ENCODE measurements at regions not wholly inside any gene's neighbourhood (a gene's known extent, or its start where the extent isn't known, plus 50 kb on each side); places are given as distances from the start of the nearest gene placed in this dataset.

DNA sequence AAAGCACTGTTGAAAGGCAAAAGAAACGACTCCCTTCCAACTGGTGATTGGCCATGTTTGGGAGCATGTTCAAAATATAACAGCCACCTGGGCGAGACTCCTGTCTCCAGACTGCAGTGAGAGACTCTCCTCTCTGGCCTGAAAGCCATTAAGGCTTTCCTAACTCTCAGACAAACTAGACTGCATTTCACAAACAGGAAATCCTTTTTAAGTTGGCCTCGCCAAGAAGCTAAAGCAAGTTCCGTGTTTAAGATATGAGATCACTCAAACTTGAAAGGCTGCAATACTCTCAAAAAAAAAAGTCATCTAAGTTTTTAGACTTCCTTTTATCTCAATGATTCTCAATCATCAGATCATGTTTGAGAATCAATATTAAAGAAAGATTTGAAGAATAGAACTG is 117.0 kb downstream of the TFAP2A start:
- Mint-ChIP-seq H3K36me3 (ENCODE audit: low read depth) (no peaks in the 10 kb centered on the region), H3K4me3 (no peak overlapping the region), H3K4me1 (no peaks in the 10 kb centered on the region), H3K27ac (no peak overlapping the region), H3K27me3 (ENCODE audit: insufficient read depth) (no peaks in the 10 kb centered on the region), H3K9me3 (no peaks in the 10 kb centered on the region)
- DNase-seq = no peak
- Histone ChIP-seq H3K27ac (ENCODE audit: low read depth, low read length) (no peak overlapping the region), H3K4me3 (ENCODE audit: low read length) (no peak overlapping the region), H3K9me3 (ENCODE audit: control insufficient read depth, low read length) (no peaks in the 10 kb centered on the region), H3K36me3 (ENCODE audit: control insufficient read depth, insufficient read depth, low read length) (no peaks in the 10 kb centered on the region), H3K27me3 (ENCODE audit: control insufficient read depth, insufficient read depth, low read length, poor library complexity, severe bottlenecking) (no peaks in the 10 kb centered on the region), H3K9ac (ENCODE audit: extremely low read depth, low read length, poor library complexity, severe bottlenecking) (no peak overlapping the region), H3K4me1 (ENCODE audit: control insufficient read depth, insufficient read depth, low read length) (no peaks in the 10 kb centered on the region)
- 82 to 93% methylated on average over 4 of the region's 4 CpGs for WGBS, 2 experiments (ENCODE audit: insufficient coverage in 1 of 2, insufficient read length in 1 of 2)
- TF ChIP-seq, protein P1, sequence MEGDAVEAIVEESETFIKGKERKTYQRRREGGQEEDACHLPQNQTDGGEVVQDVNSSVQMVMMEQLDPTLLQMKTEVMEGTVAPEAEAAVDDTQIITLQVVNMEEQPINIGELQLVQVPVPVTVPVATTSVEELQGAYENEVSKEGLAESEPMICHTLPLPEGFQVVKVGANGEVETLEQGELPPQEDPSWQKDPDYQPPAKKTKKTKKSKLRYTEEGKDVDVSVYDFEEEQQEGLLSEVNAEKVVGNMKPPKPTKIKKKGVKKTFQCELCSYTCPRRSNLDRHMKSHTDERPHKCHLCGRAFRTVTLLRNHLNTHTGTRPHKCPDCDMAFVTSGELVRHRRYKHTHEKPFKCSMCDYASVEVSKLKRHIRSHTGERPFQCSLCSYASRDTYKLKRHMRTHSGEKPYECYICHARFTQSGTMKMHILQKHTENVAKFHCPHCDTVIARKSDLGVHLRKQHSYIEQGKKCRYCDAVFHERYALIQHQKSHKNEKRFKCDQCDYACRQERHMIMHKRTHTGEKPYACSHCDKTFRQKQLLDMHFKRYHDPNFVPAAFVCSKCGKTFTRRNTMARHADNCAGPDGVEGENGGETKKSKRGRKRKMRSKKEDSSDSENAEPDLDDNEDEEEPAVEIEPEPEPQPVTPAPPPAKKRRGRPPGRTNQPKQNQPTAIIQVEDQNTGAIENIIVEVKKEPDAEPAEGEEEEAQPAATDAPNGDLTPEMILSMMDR (conservative IDR thresholded peaks at IDR 0.05) = no peak

DNA sequence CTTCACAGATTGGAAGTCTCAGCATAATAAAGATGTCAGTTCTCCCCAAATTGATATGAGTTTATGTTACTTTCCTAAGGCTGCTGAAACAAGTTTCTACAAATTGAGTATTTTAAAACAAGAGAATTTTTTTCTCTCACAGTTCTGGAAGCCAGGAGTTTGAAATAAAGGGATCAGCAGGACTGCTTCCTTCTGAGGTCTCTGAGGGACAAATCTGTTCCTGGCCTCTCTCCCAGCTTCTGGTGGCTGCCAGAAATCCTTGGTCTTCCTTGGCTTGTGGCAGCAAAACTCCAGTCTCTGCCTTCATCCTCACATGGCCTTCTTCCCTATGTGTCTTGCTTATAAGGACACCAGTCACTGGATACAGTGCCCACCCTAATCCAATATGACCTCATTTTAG is 136.1 kb downstream of the TFAP2A start:
- Mint-ChIP-seq H3K4me3 (no peak overlapping the region), H3K27me3 (ENCODE audit: insufficient read depth) (no peaks in the 10 kb centered on the region), H3K27ac (no peak overlapping the region), H3K4me1 (no peaks in the 10 kb centered on the region), H3K36me3 (ENCODE audit: low read depth) (no peaks in the 10 kb centered on the region), H3K9me3 (peaks cover 5% of the 10 kb centered on the region)
- TF ChIP-seq, protein P1 (conservative IDR thresholded peaks at IDR 0.05) = no peak
- Histone ChIP-seq H3K27ac (ENCODE audit: low read depth, low read length) (no peak overlapping the region), H3K36me3 (ENCODE audit: control insufficient read depth, insufficient read depth, low read length) (no peaks in the 10 kb centered on the region), H3K9me3 (ENCODE audit: control insufficient read depth, low read length) (no peaks in the 10 kb centered on the region), H3K4me3 (ENCODE audit: low read length) (no peak overlapping the region), H3K9ac (ENCODE audit: extremely low read depth, low read length, poor library complexity, severe bottlenecking) (no peak overlapping the region), H3K4me1 (ENCODE audit: control insufficient read depth, insufficient read depth, low read length) (no peaks in the 10 kb centered on the region), H3K27me3 (ENCODE audit: control insufficient read depth, insufficient read depth, low read length, poor library complexity, severe bottlenecking) (no peaks in the 10 kb centered on the region)
- DNase-seq = no peak

DNA sequence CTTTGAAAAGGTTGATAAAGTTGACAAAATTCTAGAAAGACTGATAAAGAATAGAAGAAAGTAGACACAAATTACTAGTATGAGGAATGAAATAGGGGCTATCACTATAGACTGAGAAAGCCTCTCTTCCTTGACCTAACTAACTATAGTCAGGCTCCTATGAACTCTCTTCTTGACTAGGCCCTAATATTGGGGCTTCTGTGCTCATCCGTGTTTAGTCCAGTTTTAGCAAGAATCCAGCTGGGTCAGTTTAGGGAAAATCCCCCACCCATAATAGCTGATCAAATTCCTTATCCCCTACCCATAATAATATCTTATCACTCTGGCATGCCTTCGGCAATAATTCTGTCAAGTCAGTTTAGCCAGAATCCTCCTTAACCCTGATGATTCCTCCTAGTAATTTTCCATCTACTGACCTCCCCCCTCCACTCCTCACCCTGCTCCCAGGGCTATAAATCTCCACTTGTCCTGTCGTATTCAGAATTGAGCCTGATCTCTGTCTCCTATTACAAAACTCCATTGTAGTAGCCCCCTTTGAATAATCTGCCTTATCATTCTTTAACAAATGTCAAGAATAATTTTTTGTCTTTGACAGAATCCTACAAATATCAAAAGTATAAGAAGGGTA is 138.1 kb downstream of the TFAP2A start:
- H3K9me3 Mint-ChIP-seq = peaks cover 5% of the 10 kb centered on the region
- TF ChIP-seq, protein P1 (conservative IDR thresholded peaks at IDR 0.05) = no peak
- no peaks in the 10 kb centered on the region for H3K9me3 ChIP-seq (ENCODE audit: control insufficient read depth, low read length)
- H3K4me3 ChIP-seq (ENCODE audit: low read length) = no peak overlapping the region
- no peaks in the 10 kb centered on the region for H3K4me1 ChIP-seq (ENCODE audit: control insufficient read depth, insufficient read depth, low read length)
- H3K9ac ChIP-seq (ENCODE audit: extremely low read depth, low read length, poor library complexity, severe bottlenecking) = no peak overlapping the region
- H3K27ac ChIP-seq (ENCODE audit: low read depth, low read length) = no peak overlapping the region
- 74 to 87% methylated on average over 3 of the region's 3 CpGs for WGBS, 2 experiments (ENCODE audit: insufficient coverage in 1 of 2, insufficient read length in 1 of 2)
- H3K36me3 Mint-ChIP-seq (ENCODE audit: low read depth) = no peaks in the 10 kb centered on the region
- H3K27ac Mint-ChIP-seq = no peak overlapping the region
- H3K27me3 ChIP-seq (ENCODE audit: control insufficient read depth, insufficient read depth, low read length, poor library complexity, severe bottlenecking) = no peaks in the 10 kb centered on the region
- no peaks in the 10 kb centered on the region for H3K36me3 ChIP-seq (ENCODE audit: control insufficient read depth, insufficient read depth, low read length)
- no peaks in the 10 kb centered on the region for H3K4me1 Mint-ChIP-seq
- H3K27me3 Mint-ChIP-seq (ENCODE audit: insufficient read depth) = no peaks in the 10 kb centered on the region
- no peak overlapping the region for H3K4me3 Mint-ChIP-seq
- no peak for DNase-seq

Data from endodermal cell (in vitro differentiated cells).